Heart right ventricle (tissue), 16 donors: ENCODE measurements at regions not wholly inside any gene's neighbourhood (a gene's known extent, or its start where the extent isn't known, plus 50 kb on each side); places are given as distances from the start of the nearest gene placed in this dataset.
"Not testable (repeated sequence)": the region's sequence is repeated elsewhere in the genome, so short reads cannot be mapped to it uniquely, and the experiment has no call there.

Experiments
- ATAC-seq, 8 donors: fragments of 200-7000 bp; cut with Tn5 transposase; one replicate each; pipeline ENCODE4 v1.9.1; 2020; ENCODE audit warnings: mild to moderate bottlenecking in 8 of 8, moderate library complexity in 8 of 8, moderate number of reproducible peaks in 1 of 8
- DNase-seq, 2 donors: peaks; one replicate each; pipeline ENCODE4 v3.0.0-alpha.2; 2020
- H3K27ac ChIP-seq, 10 donors: fragments of 200-600 bp; sonication (generic) in 2 of 10; one replicate each; pipeline versions ENCODE4 v1.5.0 to v1.8.0; 2020 to 2022; ENCODE audit warnings: mild to moderate bottlenecking in 3 of 10
- H3K27me3 ChIP-seq, 7 donors: fragments of 200-600 bp; one replicate each; pipeline ENCODE4 v1.8.0; 2021 to 2022; ENCODE audit warnings: mild to moderate bottlenecking in 2 of 7
- H3K36me3 ChIP-seq, 9 donors: fragments of 200-600 bp; sonication (generic) in 1 of 9; one replicate each; pipeline versions ENCODE4 v1.5.0 to v1.8.0; 2020 to 2022; ENCODE audit warnings: mild to moderate bottlenecking in 2 of 9
- H3K4me1 ChIP-seq, 9 donors: fragments of 200-600 bp; sonication (generic) in 1 of 9; one replicate each; pipeline versions ENCODE4 v1.5.0 to v1.8.0; 2020 to 2022; ENCODE audit warnings: mild to moderate bottlenecking in 4 of 9
- H3K4me3 ChIP-seq, 10 donors: fragments of 200-600 bp; sonication (generic) in 2 of 10; one replicate each; pipeline versions ENCODE4 v1.5.0 to v1.8.0; 2020 to 2022; ENCODE audit warnings: mild to moderate bottlenecking in 7 of 10, moderate library complexity in 2 of 10
- H3K9me3 ChIP-seq, 11 donors: fragments of 200-600 bp in 10 of 11; sonication (generic) in 2 of 11; one replicate each; pipeline versions ENCODE4 v1.5.0 to v1.8.0; 2013 to 2022; ENCODE audit warnings: mild to moderate bottlenecking in 2 of 11, control low read depth in 1 of 11, moderate library complexity in 1 of 11
- WGBS, 2 donors: extraction: QIAGEN DNeasy Blood & Tissue Kit; methylation state at CpG; one replicate each; pipeline ENCODE4 v1.1.7; 2013; ENCODE audit warnings: inconsistent platforms in 1 of 2; 5-methylcytosine and 5-hydroxymethylcytosine counted together
- intact Hi-C, 10 donors: fragments of 100-400 bp; cut with DNase I; formaldehyde crosslinking; loops; one replicate each; pipeline versions ENCODE4 v1.11.1 to v1.14.2; 2022
- TF ChIP-seq, protein P1 (sequence below), 9 donors: fragments of 200-600 bp; sonication (generic) in 2 of 9; IDR thresholded peaks; one replicate each; pipeline versions ENCODE4 v1.5.0 to v1.8.0; 2021 to 2022; ENCODE audit warnings: antibody characterized with exemption in 9 of 9, mild to moderate bottlenecking in 5 of 9, moderate library complexity in 1 of 9
- donor health status: Arrhythmogenic right ventricular cardiomyopathy.
- donor health status: ischemic (EF 13 %, LVEDD 7.1; RV severe dilation, severe dysfunction).
- donor health status: healthy with polysubstance abuse.
- donor health status: DM: no; HTN: yes; CAD: no.
- donor health status: DM: no; HTN: no; CAD: no.
- donor health status: ischemic (EF 25% LVEDD 6.9; RV normal size, moderate dysfunction).
- donor health status: ischemic (EF 25% LVEDD 5.7; RV mildly dilated, moderate dysfunction).
- donor health status: healthy.
- donor health status: DM: yes; HTN: yes; CAD: no.
- donor health status: Ischemic cardiomyopathy.
- donor health status: ischemic (EF 35%, LVEDD 5.7; RV mildly dilated, moderate dysfunction).
- donor health status: nonischemic (EF 11% LVEDD 7.7; RV severe dilation, severe dysfunction).
- donor health status: DM: yes; HTN: yes; CAD: no.
- donor health status: PGD.
- donor health status: ischemic (EF 29% LVEDD 5.4; RV normal size, mild dysfunction).
- donor health status: nonischemic (EF 23%, LVEDD 6.1; RV moderate dilation, normal function).

DNA sequence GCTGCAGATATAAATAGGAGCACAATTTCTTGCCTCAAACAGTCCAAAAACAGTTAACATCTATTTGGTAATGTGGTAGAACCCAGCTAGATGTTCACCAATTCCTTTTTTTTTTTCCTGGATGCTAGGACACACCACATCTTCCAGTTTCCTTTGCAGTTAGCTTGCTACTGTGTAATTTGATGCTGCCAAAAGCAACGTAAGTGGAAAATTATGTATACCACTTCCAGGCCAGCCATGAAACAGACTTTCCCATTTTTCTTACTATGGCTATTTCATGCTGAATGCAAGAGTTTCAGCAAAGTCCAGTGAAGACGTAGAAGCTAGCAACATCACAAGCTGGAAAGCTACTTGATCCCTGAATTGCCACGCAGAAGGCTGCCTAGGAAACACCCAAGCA, 667.2 kb downstream of the TLE1 start:
- Histone ChIP-seq H3K4me1 (no peaks in the 10 kb centered on the region), H3K27me3 (no peaks in the 10 kb centered on the region), H3K9me3 (no peaks in the 10 kb centered on the region), H3K36me3 (no peaks in the 10 kb centered on the region), H3K4me3 (no peak overlapping the region), H3K27ac (no peak overlapping the region)
- DNase-seq (no peak), ATAC-seq (no peak)
- WGBS, 2 donors: 52 to 66% methylated on average over 3 of the region's 3 CpGs
- TF ChIP-seq, protein P1, sequence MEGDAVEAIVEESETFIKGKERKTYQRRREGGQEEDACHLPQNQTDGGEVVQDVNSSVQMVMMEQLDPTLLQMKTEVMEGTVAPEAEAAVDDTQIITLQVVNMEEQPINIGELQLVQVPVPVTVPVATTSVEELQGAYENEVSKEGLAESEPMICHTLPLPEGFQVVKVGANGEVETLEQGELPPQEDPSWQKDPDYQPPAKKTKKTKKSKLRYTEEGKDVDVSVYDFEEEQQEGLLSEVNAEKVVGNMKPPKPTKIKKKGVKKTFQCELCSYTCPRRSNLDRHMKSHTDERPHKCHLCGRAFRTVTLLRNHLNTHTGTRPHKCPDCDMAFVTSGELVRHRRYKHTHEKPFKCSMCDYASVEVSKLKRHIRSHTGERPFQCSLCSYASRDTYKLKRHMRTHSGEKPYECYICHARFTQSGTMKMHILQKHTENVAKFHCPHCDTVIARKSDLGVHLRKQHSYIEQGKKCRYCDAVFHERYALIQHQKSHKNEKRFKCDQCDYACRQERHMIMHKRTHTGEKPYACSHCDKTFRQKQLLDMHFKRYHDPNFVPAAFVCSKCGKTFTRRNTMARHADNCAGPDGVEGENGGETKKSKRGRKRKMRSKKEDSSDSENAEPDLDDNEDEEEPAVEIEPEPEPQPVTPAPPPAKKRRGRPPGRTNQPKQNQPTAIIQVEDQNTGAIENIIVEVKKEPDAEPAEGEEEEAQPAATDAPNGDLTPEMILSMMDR (IDR thresholded peaks at IDR 0.05): no peak
- intact Hi-C loops: no loop called here

GRCh38 chr9:81014945-81015344, 674.4 kb downstream of the TLE1 start:
- H3K9me3 ChIP-seq, H3K4me3 ChIP-seq, H3K27ac ChIP-seq, H3K36me3 ChIP-seq, H3K27me3 ChIP-seq, H3K4me1 ChIP-seq, DNase-seq, ATAC-seq: not testable (repeated sequence)
- intact Hi-C loops: loop anchor here in 1 of 10 donors (5.0 kb wide), 1 partner anchor 48 kb away; no protein-coding TSS in a partner anchor
- WGBS, 2 donors: 56 to 67% methylated on average over 5 to 6 of the region's 6 CpGs

GRCh38 chr9:81013191-81013590, 676.2 kb downstream of the TLE1 start:
- DNase-seq, H3K4me3 ChIP-seq, intact Hi-C loops, ATAC-seq, H3K36me3 ChIP-seq, H3K4me1 ChIP-seq, H3K27ac ChIP-seq, H3K27me3 ChIP-seq, H3K9me3 ChIP-seq: not testable (repeated sequence)
- WGBS, 2 donors: 51 to 58% methylated on average over 3 of the region's 3 CpGs

DNA sequence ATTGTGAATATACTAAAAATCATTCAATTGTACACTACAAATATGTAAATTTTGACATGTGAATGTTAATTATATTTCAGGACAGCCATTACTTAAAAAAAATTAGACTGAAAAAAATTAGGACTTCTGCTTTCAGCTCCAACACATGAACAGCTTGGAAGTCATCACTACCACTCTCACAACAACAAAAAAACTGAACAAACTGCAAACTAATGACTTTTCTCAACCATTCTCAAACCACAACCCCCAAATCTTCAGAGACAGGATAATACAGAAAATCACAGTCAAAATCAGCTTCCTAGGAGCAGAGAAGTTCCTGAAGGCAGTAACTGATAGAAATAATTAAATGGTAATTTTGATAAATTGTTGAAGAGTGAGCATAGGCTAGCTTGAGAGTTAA, 686.4 kb downstream of the TLE1 start:
- Histone ChIP-seq H3K4me1 (no peaks in the 10 kb centered on the region), H3K27ac (no peak overlapping the region), H3K36me3 (no peaks in the 10 kb centered on the region), H3K27me3 (no peaks in the 10 kb centered on the region), H3K4me3 (no peak overlapping the region), H3K9me3 (peaks cover 0 to 15% (median 0%) of the 10 kb centered on the region in 11 donors)
- DNase-seq: no peak
- TF ChIP-seq, protein P1 (IDR thresholded peaks at IDR 0.05): no peak
- ATAC-seq: no peak
- intact Hi-C loops: no loop called here

GRCh38 chr9:81002242-81002641, 687.1 kb downstream of the TLE1 start:
- no peak overlapping the region for H3K27ac ChIP-seq
- TF ChIP-seq, protein P1 (IDR thresholded peaks at IDR 0.05): no peak
- intact Hi-C loops: no loop called here
- no peaks in the 10 kb centered on the region for H3K27me3 ChIP-seq
- WGBS, 2 donors: 64 to 85% methylated on average over 3 of the region's 3 CpGs
- peaks cover 0 to 15% (median 0%) of the 10 kb centered on the region in 11 donors for H3K9me3 ChIP-seq
- ATAC-seq (no peak), DNase-seq (no peak)
- no peaks in the 10 kb centered on the region for H3K4me1 ChIP-seq
- no peak overlapping the region for H3K4me3 ChIP-seq
- no peaks in the 10 kb centered on the region for H3K36me3 ChIP-seq

- TF ChIP-seq, protein P1 (IDR thresholded peaks at IDR 0.05): no peak
- intact Hi-C loops: no loop called here
- Histone ChIP-seq H3K4me1 (no peaks in the 10 kb centered on the region), H3K27me3 (no peaks in the 10 kb centered on the region), H3K27ac (no peak overlapping the region), H3K4me3 (no peak overlapping the region), H3K9me3 (no peaks in the 10 kb centered on the region), H3K36me3 (no peaks in the 10 kb centered on the region)
- 66 to 71% methylated on average over 4 of the region's 4 CpGs for WGBS, 2 donors
- ATAC-seq: no peak
- DNase-seq: no peak
These were observed 693.6 kb downstream of the TLE1 start for GRCh38 chr9:80995759-80996158.
